ENCODE measurements at regions not wholly inside any gene's neighbourhood (a gene's known extent, or its start where the extent isn't known, plus 50 kb on each side); places are given as distances from the start of the nearest gene placed in this dataset.

DNA sequence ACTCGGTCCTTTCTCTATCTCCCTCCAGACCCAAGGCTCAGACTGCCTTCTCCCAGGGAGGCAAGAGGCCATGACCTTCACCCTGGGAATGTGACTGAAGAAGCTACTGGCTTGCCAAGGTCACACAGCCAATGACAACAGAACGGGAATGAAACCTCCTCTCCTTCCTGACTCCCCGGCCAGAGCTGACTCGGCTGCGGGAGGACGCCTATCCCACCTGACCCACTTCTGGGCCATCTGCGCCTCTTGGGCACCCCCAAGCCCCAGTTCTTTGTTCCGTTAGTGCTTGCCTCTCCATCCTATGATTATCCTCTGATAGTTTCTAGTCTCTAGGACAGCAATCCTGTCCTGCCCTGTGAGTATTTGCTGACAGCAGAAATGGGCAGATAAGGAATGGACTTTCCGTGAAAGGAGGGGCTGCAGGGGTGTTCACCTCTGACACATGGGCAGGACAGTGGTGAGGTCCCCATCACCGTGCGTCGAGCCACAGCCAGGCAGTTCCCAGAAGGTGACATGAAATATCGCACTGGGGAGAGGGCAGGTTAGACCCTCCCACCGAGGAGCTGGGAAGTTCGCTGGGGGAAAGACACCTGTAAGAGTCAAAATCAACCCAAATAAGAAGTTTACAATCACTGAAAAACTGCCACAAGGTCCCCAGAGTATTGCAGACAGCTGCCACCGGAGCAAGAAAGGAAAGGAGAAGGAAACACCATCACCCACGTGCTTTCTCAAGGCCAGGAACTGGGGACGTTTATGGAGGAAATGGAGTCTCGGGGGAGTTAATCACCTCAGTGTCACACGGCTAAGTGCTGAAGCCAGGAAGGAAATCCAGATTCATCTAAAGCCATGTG is 63.0 kb downstream of the INSIG1 start:
- DNase-seq = no peak

DNA sequence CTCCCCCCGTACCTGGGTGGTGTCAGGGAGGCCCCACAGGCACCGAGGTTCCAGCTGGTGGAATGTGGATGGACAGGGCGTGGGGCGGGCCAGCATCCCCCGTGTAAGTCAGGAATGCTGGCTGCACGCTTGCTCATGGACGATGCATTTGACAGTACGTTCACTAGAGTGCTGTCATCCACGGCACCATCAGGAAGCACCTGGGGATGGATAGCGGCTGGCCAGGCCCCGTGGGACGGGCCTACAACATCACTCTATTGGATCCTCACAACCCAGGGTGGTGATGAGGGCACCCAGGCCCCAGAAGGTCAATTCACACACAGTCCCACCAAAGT is 63.6 kb downstream of the INSIG1 start:
- no peak for DNase-seq

DNA sequence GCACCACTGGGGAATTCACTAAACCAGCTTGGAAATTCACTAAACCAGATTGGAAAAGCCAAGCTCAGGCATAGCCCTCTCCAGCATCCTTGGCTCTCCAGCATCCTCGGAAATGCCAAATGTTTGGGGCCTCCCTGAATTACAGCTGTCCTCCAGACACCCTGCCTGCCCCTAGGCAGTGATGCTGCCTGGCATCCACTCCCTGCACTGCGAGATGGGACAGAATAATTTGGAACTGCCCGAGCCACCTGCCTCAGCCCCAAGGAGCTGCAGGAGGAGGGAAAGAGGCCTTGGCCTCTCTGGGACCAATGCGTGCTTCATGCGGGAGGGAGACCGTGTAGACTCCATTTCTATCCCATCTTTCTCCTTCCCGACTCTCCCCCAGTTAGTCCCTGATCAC is 64.3 kb downstream of the INSIG1 start:
- no peak for DNase-seq

DNA sequence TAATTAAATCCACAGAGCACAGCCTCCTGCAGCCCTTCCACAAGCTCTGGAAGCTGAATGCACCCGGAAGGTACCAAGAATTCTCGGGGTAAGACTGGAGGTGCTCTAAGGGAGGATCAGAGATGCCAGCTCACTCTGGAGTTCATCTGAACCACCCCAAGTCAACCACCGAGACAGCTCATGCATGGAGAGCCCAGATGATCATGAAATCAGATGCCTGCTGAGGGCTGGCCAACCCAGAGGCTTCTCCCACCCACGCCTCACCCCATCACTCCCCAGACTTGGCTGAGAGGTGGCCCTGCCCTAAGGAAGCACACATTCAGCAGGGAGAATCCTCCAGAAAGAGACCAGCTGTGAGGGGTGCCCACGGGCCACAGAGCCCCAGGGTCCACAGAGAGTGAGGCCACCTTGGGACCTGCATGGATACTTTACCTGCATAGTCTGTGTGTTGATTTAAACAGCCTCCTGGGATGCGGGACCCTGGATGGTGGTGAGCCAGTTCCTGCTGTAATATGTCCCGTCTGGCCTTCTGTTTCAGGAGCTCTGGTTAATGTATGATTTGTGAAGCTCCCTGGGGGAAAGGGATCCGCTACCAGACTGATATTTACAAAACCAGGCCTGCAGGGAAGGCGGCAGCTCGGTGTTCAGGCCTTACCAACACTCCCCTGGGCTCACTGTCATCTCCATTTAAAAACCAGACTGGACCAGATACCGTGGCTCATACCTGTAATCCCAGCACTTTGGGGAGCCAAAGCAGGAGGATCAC is 64.9 kb downstream of the INSIG1 start:
- DNase-seq = no peak

DNA sequence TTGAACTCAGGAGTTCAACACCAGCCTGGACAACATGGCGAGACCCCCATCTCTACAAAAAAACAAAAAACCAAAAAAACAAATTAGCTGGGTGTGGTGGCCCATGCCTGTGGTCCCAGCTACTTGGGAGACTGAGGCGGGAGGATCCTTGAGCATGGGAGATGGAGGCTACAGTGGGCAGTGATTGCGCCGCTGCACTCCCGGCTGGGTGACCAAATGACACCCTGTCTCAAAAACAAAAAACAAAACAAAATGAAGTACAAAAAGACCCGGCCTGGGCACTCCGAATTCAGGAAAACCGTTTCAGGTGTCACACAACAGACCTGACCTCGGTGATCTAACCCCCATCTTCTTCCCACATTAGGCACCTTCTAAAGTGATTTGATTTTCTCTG is 65.5 kb downstream of the INSIG1 start:
- DNase-seq = no peak

DNA sequence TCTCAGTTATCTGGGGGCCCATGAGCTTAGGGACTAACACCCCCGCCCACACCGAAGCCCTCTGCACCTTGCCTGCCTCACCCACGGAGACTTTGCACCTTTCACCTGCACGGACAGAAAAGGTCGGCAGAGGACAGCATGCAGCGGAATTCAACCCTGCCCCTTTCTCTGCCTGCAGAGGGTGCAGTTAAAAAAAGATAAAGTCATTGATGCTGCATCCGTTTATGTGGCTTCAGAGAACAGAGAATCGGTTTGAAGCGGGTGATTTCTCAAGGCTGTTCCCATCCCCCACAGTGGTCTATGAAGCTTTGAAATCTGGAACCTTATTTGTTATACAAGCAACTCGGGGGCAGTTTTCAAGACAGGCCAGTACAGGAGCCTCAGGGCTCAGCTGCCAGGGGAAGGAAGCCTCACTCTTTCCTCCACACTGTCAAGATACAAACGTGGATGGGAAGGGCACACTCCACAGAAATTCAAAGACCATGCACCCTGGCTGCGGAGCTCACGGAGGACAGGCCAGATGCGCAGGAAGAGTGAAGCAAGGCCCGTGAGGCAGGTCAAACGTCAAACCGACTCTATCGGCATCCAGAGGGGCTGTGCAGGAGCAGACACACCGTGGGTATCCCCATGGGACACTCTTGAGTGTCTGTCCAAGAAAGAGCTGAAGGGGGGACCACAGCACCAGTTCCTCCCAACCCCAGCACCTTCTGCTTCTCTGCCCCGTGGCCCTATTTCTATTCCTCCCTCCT is 66.3 kb downstream of the INSIG1 start:
- DNase-seq = no peak

DNA sequence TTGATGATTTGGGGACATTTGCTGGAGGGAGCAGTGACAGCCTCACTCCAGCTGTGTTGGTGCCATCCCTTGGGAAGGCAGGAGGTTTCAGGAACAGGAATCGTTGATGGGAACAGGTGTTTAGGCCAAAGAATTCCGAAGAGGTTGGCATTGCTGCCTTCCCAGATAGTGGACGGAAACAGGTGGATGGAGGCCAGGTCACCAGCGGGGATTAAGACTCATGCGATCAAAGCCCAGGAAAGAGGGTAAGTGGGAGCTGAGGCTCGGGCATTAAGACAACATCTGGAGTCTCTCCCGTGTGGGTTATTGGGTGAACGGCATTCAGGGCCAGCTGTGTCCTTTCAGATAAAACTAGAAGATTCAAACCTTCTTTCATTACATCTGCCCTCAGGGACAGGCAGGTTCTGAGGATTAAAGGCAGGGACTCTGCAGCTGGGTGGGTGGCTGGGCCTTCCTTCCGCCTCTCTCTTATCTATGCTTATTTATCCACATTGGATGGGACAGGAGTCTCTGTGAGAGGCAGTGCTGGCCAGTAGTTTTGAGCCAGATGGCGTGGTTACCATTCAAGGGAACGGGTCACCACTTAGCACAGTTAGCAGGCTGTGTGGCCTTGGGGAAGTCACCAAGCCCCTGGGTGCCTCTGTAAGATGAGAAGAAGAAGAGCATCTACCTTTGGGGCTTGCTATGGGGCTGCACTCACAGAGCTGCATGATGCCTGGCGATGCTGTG is 67.6 kb downstream of the INSIG1 start:
- DNase-seq = no peak

DNA sequence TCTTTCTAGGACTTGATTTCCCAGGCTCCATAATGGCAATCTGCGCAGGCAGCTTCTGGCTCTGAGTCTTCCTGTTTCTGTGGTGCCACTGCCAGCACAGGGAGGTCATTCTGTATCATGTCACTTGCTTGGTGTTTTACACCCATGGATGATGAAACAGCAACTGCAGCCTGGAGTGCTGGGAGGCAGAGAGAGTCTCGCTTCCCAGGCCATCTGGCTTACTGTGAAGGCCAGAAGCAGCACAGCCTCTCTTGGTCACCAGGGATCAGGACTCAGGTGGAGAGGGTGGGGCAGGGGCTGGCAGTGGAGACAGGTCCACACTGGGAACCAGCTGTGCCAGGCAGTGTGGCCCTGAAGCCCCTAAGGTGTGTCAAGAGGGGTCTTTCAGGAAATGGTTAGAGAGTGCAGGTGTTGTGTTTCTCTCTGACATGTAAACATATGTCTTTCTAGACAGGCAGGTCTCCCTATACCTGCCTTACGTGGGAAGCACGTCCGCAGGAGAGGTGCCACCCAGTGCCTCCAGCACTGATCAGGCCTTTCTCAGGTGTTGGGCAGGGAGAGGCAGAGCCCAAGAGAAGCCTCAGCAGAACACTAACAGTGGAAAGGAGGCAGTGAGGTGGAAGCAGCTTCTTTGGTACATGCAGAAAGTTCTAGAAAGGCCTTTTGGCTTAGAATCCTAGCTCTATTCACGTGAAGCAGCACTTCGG is 71.4 kb downstream of the INSIG1 start:
- no peak for DNase-seq

DNA sequence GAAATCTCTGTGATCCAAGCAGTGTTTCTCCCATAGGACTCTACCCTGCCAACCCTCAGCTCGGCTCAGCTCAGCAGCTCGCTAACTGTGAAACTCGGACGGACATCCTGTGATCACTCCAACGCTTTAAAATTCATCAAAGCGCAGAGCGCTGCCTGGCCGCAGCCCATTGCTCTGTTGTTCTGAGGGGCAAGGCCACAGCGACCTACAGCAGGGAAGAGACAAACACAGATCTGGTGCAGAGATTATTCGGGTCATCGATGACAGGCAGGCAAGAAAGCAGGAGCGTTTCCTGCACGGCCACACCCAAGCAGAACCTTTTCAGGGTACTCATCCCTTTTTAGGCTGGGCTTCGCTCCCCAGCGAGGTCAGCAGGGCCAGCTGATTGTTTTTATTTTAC is 72.1 kb downstream of the INSIG1 start:
- DNase-seq = no peak

DNA sequence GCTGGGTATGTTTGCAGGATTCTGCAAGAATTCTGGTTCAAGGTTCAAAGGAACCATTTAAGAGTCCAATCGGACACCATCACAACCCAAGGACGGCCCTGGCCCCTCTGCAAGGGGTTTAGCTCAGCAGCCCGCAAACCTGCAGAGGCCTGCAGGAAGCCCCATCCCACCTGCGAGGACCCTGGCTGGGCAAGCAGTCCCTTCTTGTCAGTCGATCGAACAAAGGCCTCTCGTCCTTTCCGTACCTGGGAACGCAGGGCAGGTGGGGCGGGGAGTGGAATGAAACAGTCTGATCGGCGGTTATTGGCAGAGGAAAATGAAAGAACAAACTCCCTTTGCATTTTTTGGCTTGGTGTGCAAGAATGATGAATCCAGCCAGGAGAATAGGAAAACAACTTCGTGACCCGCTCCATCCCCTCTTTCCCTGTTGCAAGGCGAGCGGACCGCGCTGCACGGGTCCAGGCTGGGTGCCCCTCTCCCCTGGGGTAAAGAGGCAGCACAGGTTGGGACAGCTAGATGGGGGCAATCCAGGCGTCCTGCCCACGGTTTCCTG is 73.7 kb downstream of the INSIG1 start:
- no peak for DNase-seq

DNA sequence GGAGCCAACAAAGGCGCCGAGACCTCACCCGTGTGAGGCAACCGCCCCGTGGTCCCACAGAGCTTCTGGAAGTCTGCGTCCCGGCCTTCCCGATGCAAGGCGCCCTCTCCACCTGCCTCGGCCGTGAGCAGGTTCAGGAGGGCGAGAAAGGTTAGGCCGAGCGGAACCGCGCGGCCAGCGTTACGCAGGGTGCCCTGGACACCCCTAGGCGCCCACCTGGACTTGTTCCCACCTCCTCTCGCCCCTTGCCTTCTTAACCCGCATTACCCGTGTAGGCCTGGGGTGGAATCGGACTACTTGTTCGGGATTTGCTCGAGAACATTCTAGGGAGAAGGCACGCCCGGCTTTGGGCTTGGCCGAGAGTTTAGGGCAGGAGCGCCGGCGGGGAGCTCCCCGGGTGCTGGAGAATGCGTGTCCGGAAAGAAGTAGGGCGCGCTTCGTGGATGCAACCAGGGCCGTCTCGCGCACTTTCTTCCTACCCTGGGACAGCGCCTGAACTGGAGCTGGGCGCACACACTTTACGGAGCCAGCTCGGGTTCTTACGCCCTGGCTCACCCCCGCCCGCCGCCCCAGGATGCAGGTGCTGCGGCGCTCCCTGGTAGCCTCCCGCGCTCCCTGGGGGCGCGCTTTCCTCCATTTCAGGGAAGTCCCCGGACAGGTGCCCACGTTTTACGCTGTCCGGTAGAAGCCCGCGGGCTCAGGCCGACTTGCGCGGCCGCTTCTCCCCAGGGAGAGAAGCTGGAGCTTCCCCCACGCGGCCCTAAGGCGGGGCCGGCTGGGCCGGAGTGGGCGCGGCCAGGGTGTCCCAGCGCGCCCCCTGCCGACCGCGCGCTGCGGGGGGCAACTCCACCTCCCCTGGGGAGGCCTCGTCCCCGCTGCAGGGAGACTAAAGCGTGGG is 74.5 kb downstream of the INSIG1 start:
- no peak for DNase-seq

DNA sequence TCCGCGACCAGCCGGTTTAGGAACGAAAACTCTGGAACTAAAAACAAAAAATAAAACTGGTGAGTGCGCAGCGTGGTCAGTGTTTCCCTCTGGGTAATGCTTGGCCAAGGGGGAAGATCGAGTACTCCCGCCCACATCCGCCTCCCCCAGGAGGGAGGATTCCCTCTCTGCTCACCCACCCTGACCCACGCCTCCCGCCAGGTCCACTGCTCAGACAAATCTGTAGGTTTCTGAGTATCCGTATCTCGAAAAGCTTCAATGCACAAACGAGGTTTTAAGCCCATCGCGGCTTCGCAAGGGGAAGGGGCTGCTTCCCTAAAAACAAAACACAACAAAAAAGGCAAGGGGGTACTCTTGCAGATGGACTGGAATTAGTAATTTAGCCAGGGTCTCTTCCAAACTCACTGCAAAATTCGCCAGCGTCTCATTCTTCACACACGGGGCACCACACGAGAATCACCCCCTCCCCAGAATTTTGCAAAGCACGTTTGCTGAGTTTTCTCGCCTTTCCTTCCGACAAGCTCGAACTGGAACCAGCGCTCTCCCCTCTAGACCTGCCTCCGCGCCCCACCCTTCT is 75.2 kb downstream of the INSIG1 start:
- DNase-seq = no peak

DNA sequence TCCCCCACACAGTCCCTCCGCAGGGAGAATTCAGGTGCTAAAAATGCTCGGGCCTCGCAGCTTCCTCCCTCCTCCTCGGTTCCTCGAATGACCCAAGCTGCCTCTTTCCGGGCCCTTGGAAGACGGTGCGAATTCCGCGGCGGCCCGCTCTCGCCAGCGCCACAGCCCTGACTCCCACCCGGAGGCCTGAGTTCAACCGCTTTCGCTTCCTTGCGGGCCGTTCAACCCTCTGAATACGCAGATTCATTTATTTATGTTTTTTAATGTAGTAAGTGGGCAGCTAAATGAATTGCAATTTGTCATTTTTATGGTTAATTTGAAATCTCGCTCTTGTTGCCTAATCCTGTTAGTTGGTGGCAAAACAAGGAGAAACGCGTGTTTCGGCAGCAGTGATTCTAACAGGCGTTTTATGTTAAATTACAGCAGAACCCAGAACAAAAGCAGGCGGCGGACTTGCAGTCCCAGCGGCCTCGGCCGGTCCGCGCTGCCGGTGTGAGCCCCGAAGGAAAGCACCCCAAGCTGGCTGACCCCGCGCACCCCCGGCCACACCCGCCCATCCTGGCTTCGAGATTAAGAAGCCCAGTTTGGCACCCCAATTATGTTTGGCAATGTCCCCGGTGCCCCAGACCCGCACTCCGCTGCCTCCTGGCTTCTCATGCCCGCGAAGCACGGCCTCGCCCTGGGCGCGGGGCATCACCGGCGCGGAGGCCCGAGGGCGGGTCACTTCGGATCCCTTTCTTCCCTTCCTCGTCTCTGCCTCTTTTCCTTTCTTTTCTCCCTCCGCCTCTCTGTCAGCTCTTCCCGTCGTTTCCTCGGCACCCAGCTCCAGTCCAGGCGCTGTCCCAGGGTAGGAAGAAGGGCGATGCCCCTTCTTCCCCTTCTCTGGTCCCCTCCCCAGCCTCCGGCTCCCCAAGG is 75.9 kb downstream of the INSIG1 start:
- DNase-seq = no peak

DNA sequence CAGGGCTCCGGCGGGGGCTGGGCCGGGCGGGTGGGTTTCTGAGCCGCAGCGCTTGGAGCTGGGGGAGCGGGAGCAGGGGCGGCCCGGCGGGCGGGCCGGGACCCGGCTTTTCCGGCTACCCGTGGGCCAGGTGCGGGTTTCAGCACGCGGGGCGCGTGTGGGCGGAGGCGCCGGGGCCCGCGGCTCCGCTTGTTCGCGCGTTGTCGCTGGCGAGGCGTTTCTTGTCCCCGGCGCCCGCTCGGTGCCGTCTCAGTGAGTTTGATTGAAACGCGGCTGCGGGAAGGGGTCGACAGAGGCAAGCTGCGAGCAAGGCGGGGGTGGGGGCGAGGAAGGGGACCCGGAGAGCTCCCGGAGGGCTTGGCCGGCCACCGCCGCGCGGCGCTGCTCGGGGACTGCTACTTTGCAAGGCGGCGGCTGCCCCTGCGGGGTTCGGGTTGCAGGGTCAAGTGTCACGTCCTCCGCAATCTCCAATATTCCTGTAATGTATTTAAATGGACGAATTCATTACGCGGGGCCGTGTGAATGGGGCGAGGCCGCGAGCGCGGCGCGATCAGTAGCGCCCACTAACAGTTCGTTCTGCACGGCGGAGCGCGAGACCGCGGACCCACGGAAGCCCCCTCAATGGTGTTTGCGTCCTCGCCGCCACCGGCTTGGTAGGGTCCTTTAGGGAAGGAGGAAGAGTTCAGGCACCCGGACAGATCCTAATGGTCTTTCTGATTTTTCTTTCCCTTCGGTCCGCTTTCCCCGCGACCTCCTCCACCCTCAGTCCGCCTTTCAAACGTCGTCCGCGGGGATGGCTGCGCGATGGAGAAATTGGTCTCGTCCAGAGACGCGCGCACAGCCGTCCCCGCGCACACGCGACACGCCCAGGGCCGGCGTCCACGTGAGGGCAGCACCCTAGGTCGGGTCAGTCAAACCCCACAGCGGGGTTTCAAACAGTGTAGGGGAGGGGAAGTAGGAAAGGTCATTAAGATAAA is 76.9 kb downstream of the INSIG1 start:
- DNase-seq = no peak

DNA sequence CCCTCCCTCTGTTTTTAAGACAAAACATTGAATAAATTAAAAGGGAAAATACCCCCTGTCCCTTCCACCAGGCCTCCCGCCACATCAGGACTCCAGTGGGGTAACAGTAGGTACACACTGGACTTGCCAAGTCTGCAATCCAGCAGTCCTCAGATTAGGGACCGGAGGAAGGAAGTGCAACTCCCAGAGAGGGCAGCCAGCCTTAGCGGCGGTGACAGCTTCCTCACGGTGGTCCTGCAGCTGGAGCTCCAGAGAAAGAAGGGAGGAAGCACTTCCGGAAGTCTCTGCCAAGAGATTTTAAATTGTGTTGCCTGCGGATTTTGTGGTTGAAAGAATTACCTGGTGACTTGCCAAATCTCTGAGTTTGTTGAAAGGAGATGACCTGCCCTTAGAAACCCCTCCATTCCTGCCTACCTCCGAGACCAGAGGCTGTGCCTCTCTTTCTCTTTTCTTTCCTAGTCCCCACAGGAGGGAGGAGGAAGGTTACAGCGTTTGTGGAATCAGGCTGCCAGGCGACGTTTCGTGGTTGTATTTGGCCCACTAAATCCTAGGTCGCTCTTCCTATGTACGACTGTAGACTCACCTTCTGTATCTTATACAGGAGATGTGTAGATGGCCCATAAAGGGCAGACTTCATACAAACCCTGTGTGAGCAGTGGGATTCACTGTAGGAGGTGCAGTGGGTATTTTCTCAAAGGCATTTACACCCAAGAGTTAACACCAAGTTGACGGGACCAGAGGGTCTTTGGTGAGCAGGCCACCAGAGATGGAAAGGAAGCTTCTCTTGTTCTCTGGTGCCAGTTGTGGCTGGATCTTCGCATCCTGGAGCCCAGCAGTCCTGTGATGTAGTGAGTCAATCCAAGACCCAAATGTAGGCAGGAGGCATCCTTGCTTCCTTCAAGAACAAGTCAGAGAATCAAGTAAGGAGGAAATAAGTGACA is 77.9 kb downstream of the INSIG1 start:
- no peak for DNase-seq

DNA sequence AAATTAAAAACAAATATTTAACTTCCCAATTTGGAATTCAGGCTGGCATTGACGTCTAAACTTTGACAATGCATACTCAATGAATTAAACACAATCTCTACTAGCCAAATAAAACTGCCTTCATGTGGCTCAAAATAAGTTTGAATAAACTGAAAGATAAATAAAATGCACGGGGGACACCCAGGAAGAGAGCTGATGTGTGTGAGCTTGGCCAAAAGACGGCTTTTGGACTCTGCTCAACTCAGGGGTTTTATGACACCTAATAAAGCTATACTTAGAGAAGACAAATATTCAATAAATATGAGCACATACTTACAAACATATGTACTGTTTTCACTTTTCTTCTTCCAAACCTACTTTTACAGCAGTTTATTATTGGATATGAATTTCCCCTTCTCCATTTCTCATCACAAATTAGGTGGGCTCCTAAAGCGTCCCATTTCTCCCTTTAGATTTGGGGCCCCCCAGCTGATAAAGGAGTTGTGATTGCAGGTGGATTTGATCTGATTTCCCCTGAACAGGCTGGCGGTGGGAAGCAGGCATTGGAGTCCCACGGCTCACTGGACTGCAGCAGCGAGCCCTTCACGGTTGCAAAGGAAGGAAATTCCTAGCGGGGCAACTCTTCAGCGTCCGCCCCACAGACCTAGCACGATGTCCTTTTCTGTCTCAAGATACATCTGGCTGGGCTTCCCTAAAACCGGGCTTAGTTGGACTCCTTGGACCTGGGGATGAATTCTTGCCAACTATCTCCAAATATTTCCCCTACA is 79.6 kb downstream of the INSIG1 start:
- no peak for DNase-seq
